ENCODE measurements at regions not wholly inside any gene's neighbourhood (a gene's known extent, or its start where the extent isn't known, plus 50 kb on each side); places are given as distances from the start of the nearest gene placed in this dataset.

GRCh38 chr2:58569475-58570185 lies 328.5 kb upstream of the FANCL start:
- no peak for TF ChIP-seq CTCF (IDR thresholded peaks at IDR 0.05)
- no peak for TF ChIP-seq POLR2AphosphoS5 (IDR thresholded peaks at IDR 0.05; ENCODE audit: low read depth, low read length)
- TF ChIP-seq REST (IDR thresholded peaks at IDR 0.05; ENCODE audit: insufficient read depth in 1 of 2, low read depth in 2 of 2, low read length in 1 of 2) = no peak
- TF ChIP-seq TCF7L2 (IDR thresholded peaks at IDR 0.05; ENCODE audit: low read depth, low read length) = no peak
- TF ChIP-seq SIN3A (IDR thresholded peaks at IDR 0.05; ENCODE audit: borderline replicate concordance, insufficient read depth, low read depth, low read length) = no peak
